ENCODE measurements at regions not wholly inside any gene's neighbourhood (a gene's known extent, or its start where the extent isn't known, plus 50 kb on each side); places are given as distances from the start of the nearest gene placed in this dataset.

- TF ChIP-seq CTCF (IDR thresholded peaks at IDR 0.05; ENCODE audit: low read length), result no peak
- TF ChIP-seq EZH2phosphoT487 (IDR thresholded peaks at IDR 0.05; ENCODE audit: low read length), result no peak
Observed at GRCh38 chr2:120513776-120514357, 167.9 kb downstream of the INHBB start.

All from MM.1S (cell line).